H9 (cell line): ENCODE measurements at regions not wholly inside any gene's neighbourhood (a gene's known extent, or its start where the extent isn't known, plus 50 kb on each side); places are given as distances from the start of the nearest gene placed in this dataset.

Experiments used
- DNase-seq: peaks from one replicate; pipeline ENCODE4 v3.0.0-alpha.2; 2017
- H2AFZ ChIP-seq: one replicate; pipeline ENCODE4 v1.6.1; 2013; ENCODE audit warnings: mild to moderate bottlenecking, low read length, control low read depth, moderate library complexity
- H2AK5ac ChIP-seq: 2 replicates; pipeline ENCODE4 v1.6.1; 2013; ENCODE audit warnings: low read length, control low read depth, mixed read lengths; ENCODE audit not compliant: insufficient read length
- H2BK120ac ChIP-seq: one replicate; pipeline ENCODE4 v1.6.1; 2013; ENCODE audit warnings: low read depth, mild to moderate bottlenecking, low read length, control low read depth, inconsistent platforms; ENCODE audit not compliant: poor library complexity, severe bottlenecking
- H2BK12ac ChIP-seq: 2 replicates; pipeline ENCODE4 v1.6.1; 2013; ENCODE audit warnings: low read length, control low read depth, mixed read lengths, low read depth; ENCODE audit not compliant: insufficient read length
- H2BK15ac ChIP-seq: 2 replicates; pipeline ENCODE4 v1.6.1; 2013; ENCODE audit warnings: low read depth, low read length, control low read depth
- H2BK20ac ChIP-seq: one replicate; pipeline ENCODE4 v1.6.1; 2013; ENCODE audit warnings: low read depth, mild to moderate bottlenecking, low read length, control low read depth, inconsistent platforms; ENCODE audit not compliant: poor library complexity, severe bottlenecking
- H2BK5ac ChIP-seq: 2 replicates; pipeline ENCODE4 v1.6.1; 2013; ENCODE audit warnings: low read length, control low read depth, mixed read lengths; ENCODE audit not compliant: insufficient read length
- H3K14ac ChIP-seq: 2 replicates; pipeline ENCODE4 v1.6.1; 2013; ENCODE audit warnings: low read length, control low read depth; ENCODE audit not compliant: insufficient read depth
- H3K18ac ChIP-seq: 2 replicates; pipeline ENCODE4 v1.6.1; 2013; ENCODE audit warnings: low read depth, mild to moderate bottlenecking, mixed read lengths, low read length, control low read depth; ENCODE audit not compliant: insufficient read length
- H3K23ac ChIP-seq: 2 replicates; pipeline ENCODE4 v1.6.1; 2013; ENCODE audit warnings: low read length, control low read depth, mixed read lengths, low read depth; ENCODE audit not compliant: insufficient read length
- H3K23me2 ChIP-seq: 2 replicates; pipeline ENCODE4 v1.6.1; 2013; ENCODE audit warnings: low read depth, mild to moderate bottlenecking, mixed read lengths, low read length, control low read depth; ENCODE audit not compliant: insufficient read length, poor library complexity, severe bottlenecking
- H3K27ac ChIP-seq: 2 replicates; pipeline ENCODE4 v1.5.1; 2013; ENCODE audit warnings: low read length, control low read depth, mixed read lengths, low read depth; ENCODE audit not compliant: insufficient read length
- H3K27me3 ChIP-seq: 2 replicates; pipeline ENCODE4 v1.6.1; 2013; ENCODE audit warnings: low read length, control low read depth, inconsistent platforms; ENCODE audit not compliant: insufficient read depth
- H3K4ac ChIP-seq: 2 replicates; pipeline ENCODE4 v1.6.1; 2013; ENCODE audit warnings: low read depth, mild to moderate bottlenecking, control low read depth, inconsistent platforms, low read length, moderate library complexity
- H3K4me1 ChIP-seq: 2 replicates; pipeline ENCODE4 v1.6.1; 2013; ENCODE audit warnings: low read length, control low read depth, inconsistent platforms; ENCODE audit not compliant: insufficient read depth
- H3K4me2 ChIP-seq: 2 replicates; pipeline ENCODE4 v1.6.1; 2013; ENCODE audit warnings: low read length, control low read depth, mixed read lengths; ENCODE audit not compliant: insufficient read length, insufficient read depth
- H3K56ac ChIP-seq: 2 replicates; pipeline ENCODE4 v1.6.1; 2013; ENCODE audit warnings: low read depth, mild to moderate bottlenecking, mixed read lengths, low read length, control low read depth; ENCODE audit not compliant: insufficient read length
- H3K79me1 ChIP-seq: 2 replicates; pipeline ENCODE4 v1.6.1; 2013; ENCODE audit warnings: low read depth, mild to moderate bottlenecking, moderate library complexity, low read length, control low read depth, inconsistent platforms; ENCODE audit not compliant: insufficient read depth, poor library complexity, severe bottlenecking
- H3K79me2 ChIP-seq: 2 replicates; pipeline ENCODE4 v1.6.1; 2013; ENCODE audit warnings: low read length, control low read depth, inconsistent platforms; ENCODE audit not compliant: insufficient read depth
- H3K9ac ChIP-seq: 2 replicates; pipeline ENCODE4 v1.6.1; 2013; ENCODE audit warnings: low read length, control low read depth, mixed read lengths; ENCODE audit not compliant: insufficient read length; ENCODE audit errors: extremely low read depth
- H3K9me3 ChIP-seq: one replicate; pipeline ENCODE4 v1.6.1; 2013; ENCODE audit warnings: low read depth, low read length, inconsistent platforms; ENCODE audit not compliant: control insufficient read depth
- H3T11ph ChIP-seq: one replicate; pipeline ENCODE4 v1.6.1; 2013; ENCODE audit warnings: mild to moderate bottlenecking, low read length, control low read depth, inconsistent platforms
- H4K20me1 ChIP-seq: one replicate; pipeline ENCODE4 v1.6.1; 2013; ENCODE audit not compliant: control insufficient read depth, insufficient read length, insufficient read depth
- H4K5ac ChIP-seq: 2 replicates; pipeline ENCODE4 v1.6.1; 2013; ENCODE audit warnings: low read depth, mild to moderate bottlenecking, mixed read lengths, low read length, control low read depth; ENCODE audit not compliant: insufficient read length
- H4K8ac ChIP-seq: replicated peaks from 2 replicates; pipeline ENCODE4 v1.6.1; 2013; ENCODE audit warnings: low read length, control low read depth, mixed read lengths, low read depth; ENCODE audit not compliant: insufficient read length
- H4K91ac ChIP-seq: 2 replicates; pipeline ENCODE4 v1.6.1; 2013; ENCODE audit warnings: low read depth, mild to moderate bottlenecking, moderate library complexity, mixed read lengths, low read length, control low read depth; ENCODE audit not compliant: insufficient read length
- H3K27ac Mint-ChIP-seq, 3 experiments: 2 replicates in 2 of 3; 3 replicates in 1 of 3; pipeline ENCODE4 v1.8.0; 2020 to 2021; ENCODE audit warnings: mixed read lengths in 3 of 3, mild to moderate bottlenecking in 1 of 3, moderate library complexity in 1 of 3
- H3K27me3 Mint-ChIP-seq: 2 replicates; pipeline ENCODE4 v1.8.0; 2021; ENCODE audit warnings: low read depth, mild to moderate bottlenecking, moderate library complexity, mixed read lengths
- H3K36me3 Mint-ChIP-seq, 3 experiments: 2 replicates in 2 of 3; 3 replicates in 1 of 3; pipeline ENCODE4 v1.8.0; 2020 to 2021; ENCODE audit warnings: low read depth in 3 of 3, mixed read lengths in 3 of 3; ENCODE audit not compliant: insufficient read depth in 1 of 3
- H3K4me1 Mint-ChIP-seq, 2 experiments: 2 replicates each; pipeline ENCODE4 v1.8.0; 2020; ENCODE audit warnings: mixed read lengths in 2 of 2
- H3K4me3 Mint-ChIP-seq, 2 experiments: 2 replicates in 1 of 2; 3 replicates in 1 of 2; pipeline ENCODE4 v1.8.0; 2020 to 2021; ENCODE audit warnings: mild to moderate bottlenecking in 2 of 2, mixed read lengths in 2 of 2, moderate library complexity in 1 of 2
- H3K9me3 Mint-ChIP-seq, 2 experiments: 2 replicates in 1 of 2; 3 replicates in 1 of 2; pipeline ENCODE4 v1.8.0; 2020; ENCODE audit warnings: mild to moderate bottlenecking in 2 of 2, mixed read lengths in 2 of 2, moderate library complexity in 1 of 2
- WGBS: extraction: QIAGEN DNeasy Blood & Tissue Kit; methylation state at CpG from one replicate; pipeline ENCODE4 v1.1.7; 2013; ENCODE audit warnings: missing lambda C conversion rate, low lambda C conversion rate, mixed read lengths; ENCODE audit not compliant: insufficient read length; ENCODE audit errors: extremely low coverage; 5-methylcytosine and 5-hydroxymethylcytosine counted together
- TF ChIP-seq, protein P1 (sequence below): fragments of 200-600 bp; sonication (generic); conservative IDR thresholded peaks from 3 replicates; pipeline ENCODE4 v1.8.0; 2021; ENCODE audit warnings: antibody characterized with exemption, mild to moderate bottlenecking

DNA sequence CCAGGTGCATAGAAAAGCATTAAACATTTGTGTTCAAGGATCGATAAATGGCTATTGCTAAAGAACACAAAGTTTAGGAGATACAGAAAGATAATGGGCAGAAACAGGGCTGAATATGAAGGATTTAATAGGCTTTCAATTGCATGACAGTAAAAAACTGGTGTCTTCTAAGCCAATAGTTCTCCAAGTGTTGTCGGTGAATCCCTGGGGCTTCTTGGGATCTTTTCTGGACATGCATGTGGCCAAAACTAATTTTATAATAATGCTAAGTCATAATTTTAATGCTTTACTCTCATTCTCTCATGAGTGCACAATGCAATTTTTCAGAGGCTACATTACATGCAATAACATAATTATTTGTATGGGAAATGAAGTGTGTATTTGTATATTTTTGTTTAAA is 521.1 kb upstream of the ANKRD30A start:
- Mint-ChIP-seq H3K27me3 (no peaks in the 10 kb centered on the region), H3K4me3 (no peak overlapping the region), H3K27ac (no peak overlapping the region), H3K9me3 (no peaks in the 10 kb centered on the region; a peak in 1 of 5 replicates), H3K4me1 (no peaks in the 10 kb centered on the region), H3K36me3 (no peaks in the 10 kb centered on the region)
- Histone ChIP-seq H3K18ac (no peak overlapping the region), H2BK15ac (no peak overlapping the region), H3K9me3 (no peaks in the 10 kb centered on the region), H4K5ac (no peak overlapping the region), H3K4ac (no peak overlapping the region), H2BK20ac (no peak overlapping the region), H3K4me1 (no peaks in the 10 kb centered on the region), H4K20me1 (no peaks in the 10 kb centered on the region), H3K79me2 (no peaks in the 10 kb centered on the region), H2BK120ac (no peak overlapping the region), H4K8ac (no peak overlapping the region), H3T11ph (no peak overlapping the region), H3K56ac (no peak overlapping the region), H3K27me3 (no peaks in the 10 kb centered on the region), H3K23me2 (no peaks in the 10 kb centered on the region), H3K14ac (no peak overlapping the region), H2AK5ac (no peak overlapping the region), H3K27ac (no peak overlapping the region), H2BK12ac (no peak overlapping the region), H3K23ac (no peak overlapping the region), H3K4me2 (no peak overlapping the region), H3K79me1 (no peaks in the 10 kb centered on the region), H2BK5ac (no peak overlapping the region), H4K91ac (no peak overlapping the region), H3K9ac (no peak overlapping the region), H2AFZ (no peak overlapping the region)
- TF ChIP-seq, protein P1, sequence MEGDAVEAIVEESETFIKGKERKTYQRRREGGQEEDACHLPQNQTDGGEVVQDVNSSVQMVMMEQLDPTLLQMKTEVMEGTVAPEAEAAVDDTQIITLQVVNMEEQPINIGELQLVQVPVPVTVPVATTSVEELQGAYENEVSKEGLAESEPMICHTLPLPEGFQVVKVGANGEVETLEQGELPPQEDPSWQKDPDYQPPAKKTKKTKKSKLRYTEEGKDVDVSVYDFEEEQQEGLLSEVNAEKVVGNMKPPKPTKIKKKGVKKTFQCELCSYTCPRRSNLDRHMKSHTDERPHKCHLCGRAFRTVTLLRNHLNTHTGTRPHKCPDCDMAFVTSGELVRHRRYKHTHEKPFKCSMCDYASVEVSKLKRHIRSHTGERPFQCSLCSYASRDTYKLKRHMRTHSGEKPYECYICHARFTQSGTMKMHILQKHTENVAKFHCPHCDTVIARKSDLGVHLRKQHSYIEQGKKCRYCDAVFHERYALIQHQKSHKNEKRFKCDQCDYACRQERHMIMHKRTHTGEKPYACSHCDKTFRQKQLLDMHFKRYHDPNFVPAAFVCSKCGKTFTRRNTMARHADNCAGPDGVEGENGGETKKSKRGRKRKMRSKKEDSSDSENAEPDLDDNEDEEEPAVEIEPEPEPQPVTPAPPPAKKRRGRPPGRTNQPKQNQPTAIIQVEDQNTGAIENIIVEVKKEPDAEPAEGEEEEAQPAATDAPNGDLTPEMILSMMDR: no peak
- no CpG with 5 or more reads among the region's 2 CpGs for WGBS
- no peak for DNase-seq
